GM12892 (cell line): ENCODE measurements at regions not wholly inside any gene's neighbourhood (a gene's known extent, or its start where the extent isn't known, plus 50 kb on each side); places are given as distances from the start of the nearest gene placed in this dataset.

ENCODE experiments used
- POLR2AphosphoS5 ChIP-seq: IDR thresholded peaks from 2 replicates; pipeline ENCODE4 v1.6.1; 2011; ENCODE audit warnings: low read depth, low read length, control low read depth
- TAF1 ChIP-seq: IDR thresholded peaks from 2 replicates; pipeline ENCODE4 v1.6.1; 2011; ENCODE audit warnings: low read depth, mild to moderate bottlenecking, control low read depth, low read length, borderline replicate concordance

DNA sequence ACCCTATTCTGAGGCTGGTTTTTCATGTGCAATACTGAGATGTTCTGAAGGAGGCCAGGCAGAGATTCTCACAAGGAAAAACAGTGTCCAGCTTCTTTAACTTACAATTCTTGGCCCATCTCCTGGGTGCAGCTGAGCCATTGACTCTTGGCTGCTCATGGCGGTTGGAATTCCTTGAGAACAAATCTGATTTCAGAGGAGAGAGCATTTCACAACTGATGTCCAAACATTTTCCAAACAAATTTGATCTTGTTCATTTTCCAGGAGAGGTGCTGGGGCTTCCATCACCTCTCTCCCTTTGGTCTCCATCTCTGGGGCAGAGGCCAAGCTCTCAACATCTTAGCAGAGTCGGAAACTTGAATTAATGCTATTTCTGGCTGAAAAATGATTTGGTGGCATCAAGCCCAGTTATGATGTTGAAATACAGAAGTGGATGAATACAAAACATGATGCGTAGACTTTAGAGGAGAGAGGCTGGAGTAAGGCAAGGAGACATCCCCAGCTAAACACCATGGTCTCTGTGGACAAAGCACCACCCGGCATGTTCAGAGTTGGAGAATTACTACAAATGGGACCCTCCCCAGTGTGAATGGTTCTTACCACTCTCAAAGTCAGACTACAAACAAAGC, 593.0 kb downstream of the VRK1 start:
- TF ChIP-seq POLR2AphosphoS5, result no peak
- TF ChIP-seq TAF1, result no peak
